ENCODE measurements at regions not wholly inside any gene's neighbourhood (a gene's known extent, or its start where the extent isn't known, plus 50 kb on each side); places are given as distances from the start of the nearest gene placed in this dataset.

GRCh38 chr1:87666681-87667080 lies 338.0 kb downstream of the LMO4 start:
- SMC1A ChIA-PET (ENCODE audit: uncharacterized antibody, unreplicated experiment): no interaction called here
- Histone ChIP-seq H3K79me2 (ENCODE audit: control insufficient read depth, insufficient read depth, low read length) (no peaks in the 10 kb centered on the region), H3K9ac (ENCODE audit: control insufficient read depth, insufficient read depth, low read length) (no peak overlapping the region), H3K36me3 (ENCODE audit: control insufficient read depth in 2 of 2, insufficient read depth in 2 of 2, low read length in 1 of 2) (no peaks in the 10 kb centered on the region), H2AFZ (ENCODE audit: control insufficient read depth, low read depth, low read length) (no peak overlapping the region), H3K27ac (ENCODE audit: control insufficient read depth, insufficient read depth) (no peak overlapping the region), H3K4me3 (no peak overlapping the region), H3K4me2 (ENCODE audit: control insufficient read depth, insufficient read depth) (no peak overlapping the region), H3K9me3 (replicated peaks; ENCODE audit: control insufficient read depth, insufficient read depth, low read length) (no peaks in the 10 kb centered on the region; the same call in 2 of the 3 replicates), H3K4me1 (ENCODE audit: control insufficient read depth, insufficient read depth, low read length) (no peaks in the 10 kb centered on the region), H3K27me3 (replicated peaks in 1 of 2; ENCODE audit: control insufficient read depth in 2 of 2, insufficient read depth in 2 of 2, low read length in 1 of 2) (no peaks in the 10 kb centered on the region), H4K20me1 (ENCODE audit: control insufficient read depth, insufficient read depth) (no peaks in the 10 kb centered on the region)
- TF ChIP-seq CHD4 (IDR thresholded peaks at IDR 0.05): no peak
- no peak for TF ChIP-seq MXI1 (IDR thresholded peaks at IDR 0.05; ENCODE audit: low read depth, low read length)
- no peak for TF ChIP-seq TCF12 (IDR thresholded peaks at IDR 0.05; ENCODE audit: low read depth, low read length)
- no peak for TF ChIP-seq YBX1 (IDR thresholded peaks at IDR 0.05)
- TF ChIP-seq MEF2A (IDR thresholded peaks at IDR 0.05; ENCODE audit: insufficient read depth, low read depth, low read length): no peak
- TF ChIP-seq SKIL (IDR thresholded peaks at IDR 0.05; ENCODE audit: low read depth, poor library complexity, severe bottlenecking): no peak
- CTCF ChIA-PET: no interaction called here
- RAD21 ChIA-PET (ENCODE audit: unreplicated experiment): no interaction called here
- POLR2A ChIA-PET: no interaction called here
- FAIRE-seq (no peak), DNase-seq (ENCODE audit: low read depth, low spot score) (no peak), ATAC-seq (no peak)
- in situ Hi-C loops (cut with MboI): no loop called here
- WGBS (ENCODE audit: insufficient coverage, insufficient replicate concordance, low lambda C conversion rate, missing lambda C conversion rate): 25% methylated on average over 2 of the region's 2 CpGs
- intact Hi-C loops (cut with micrococcal nuclease; ENCODE audit: unreplicated experiment): no loop called here
- BruUV-seq (replicated peaks): no TSS peak

GRCh38 chr1:87669674-87670073 lies 341.0 kb downstream of the LMO4 start:
- ATAC-seq (no peak), FAIRE-seq (no peak), DNase-seq (ENCODE audit: low read depth, low spot score) (no peak)
- Histone ChIP-seq H3K4me3 (no peak overlapping the region), H3K27me3 (replicated peaks in 1 of 2; ENCODE audit: control insufficient read depth in 2 of 2, insufficient read depth in 2 of 2, low read length in 1 of 2) (no peaks in the 10 kb centered on the region; a peak in 1 of 4 replicates), H3K27ac (ENCODE audit: control insufficient read depth, insufficient read depth) (no peak overlapping the region), H3K4me2 (ENCODE audit: control insufficient read depth, insufficient read depth) (no peak overlapping the region), H3K4me1 (ENCODE audit: control insufficient read depth, insufficient read depth, low read length) (no peaks in the 10 kb centered on the region), H3K79me2 (ENCODE audit: control insufficient read depth, insufficient read depth, low read length) (no peaks in the 10 kb centered on the region), H2AFZ (ENCODE audit: control insufficient read depth, low read depth, low read length) (no peak overlapping the region), H3K36me3 (ENCODE audit: control insufficient read depth in 2 of 2, insufficient read depth in 2 of 2, low read length in 1 of 2) (no peaks in the 10 kb centered on the region), H3K9me3 (replicated peaks; ENCODE audit: control insufficient read depth, insufficient read depth, low read length) (no peaks in the 10 kb centered on the region; the same call in 2 of the 3 replicates), H3K9ac (ENCODE audit: control insufficient read depth, insufficient read depth, low read length) (no peak overlapping the region), H4K20me1 (ENCODE audit: control insufficient read depth, insufficient read depth) (no peaks in the 10 kb centered on the region)
- no peak for TF ChIP-seq ZNF384 (IDR thresholded peaks at IDR 0.05; ENCODE audit: borderline replicate concordance, low read depth, low read length)
- no peak for TF ChIP-seq IRF4 (IDR thresholded peaks at IDR 0.05; ENCODE audit: low read depth, low read length)
- TF ChIP-seq SMARCA5 (IDR thresholded peaks at IDR 0.05): no peak
- TF ChIP-seq RCOR1 (conservative IDR thresholded peaks at IDR 0.05; ENCODE audit: low read depth, low read length): no peak
- RAD21 ChIA-PET (ENCODE audit: unreplicated experiment): no interaction called here
- intact Hi-C loops (cut with micrococcal nuclease; ENCODE audit: unreplicated experiment) (no loop called here), in situ Hi-C loops (cut with MboI) (no loop called here)
- no TSS peak for BruUV-seq (replicated peaks)
- CTCF ChIA-PET: no interaction called here
- POLR2A ChIA-PET: no interaction called here
- 33% methylated on average over 1 of the region's 1 CpG for WGBS (ENCODE audit: insufficient coverage, insufficient replicate concordance, low lambda C conversion rate, missing lambda C conversion rate)
- SMC1A ChIA-PET (ENCODE audit: uncharacterized antibody, unreplicated experiment): no interaction called here

Measured in GM12878 (cell line).